Ishikawa (cell line): ENCODE measurements at regions not wholly inside any gene's neighbourhood (a gene's known extent, or its start where the extent isn't known, plus 50 kb on each side); places are given as distances from the start of the nearest gene placed in this dataset.

Experiments
- CEBPB ChIP-seq: IDR thresholded peaks from 2 replicates; pipeline ENCODE4 v1.6.1; 2012
- CREB1 ChIP-seq: IDR thresholded peaks from 2 replicates; pipeline ENCODE4 v1.6.1; 2012; ENCODE audit warnings: low read depth
- EGR1 ChIP-seq: IDR thresholded peaks from 2 replicates; pipeline ENCODE4 v1.6.1; 2012
- EP300 ChIP-seq: IDR thresholded peaks from 2 replicates; pipeline ENCODE4 v1.6.1; 2012; ENCODE audit warnings: borderline replicate concordance
- FOXM1 ChIP-seq: IDR thresholded peaks from 2 replicates; pipeline ENCODE4 v1.6.1; 2012; ENCODE audit warnings: low read depth, borderline replicate concordance
- NFIC ChIP-seq: IDR thresholded peaks from 2 replicates; pipeline ENCODE4 v1.6.1; 2012
- RAD21 ChIP-seq: IDR thresholded peaks from 2 replicates; pipeline ENCODE4 v1.6.1; 2012; ENCODE audit warnings: low read depth
- REST ChIP-seq: IDR thresholded peaks from 2 replicates; pipeline ENCODE4 v1.6.1; 2012; ENCODE audit warnings: low read depth, mild to moderate bottlenecking
- TAF1 ChIP-seq: IDR thresholded peaks from 2 replicates; pipeline ENCODE4 v1.6.1; 2012; ENCODE audit warnings: low read depth, mild to moderate bottlenecking
- TCF12 ChIP-seq: IDR thresholded peaks from 2 replicates; pipeline ENCODE4 v1.6.1; 2012; ENCODE audit warnings: low read depth
- TEAD4 ChIP-seq: IDR thresholded peaks from 2 replicates; pipeline ENCODE4 v1.6.1; 2012
- USF1 ChIP-seq: IDR thresholded peaks from 2 replicates; pipeline ENCODE4 v1.6.1; 2012
- YY1 ChIP-seq: IDR thresholded peaks from 2 replicates; pipeline ENCODE4 v1.6.1; 2012; ENCODE audit warnings: low read depth
- ZBTB7A ChIP-seq: IDR thresholded peaks from 2 replicates; pipeline ENCODE4 v1.6.1; 2012; ENCODE audit warnings: low read depth
- TF ChIP-seq, protein P1 (sequence below): IDR thresholded peaks from 2 replicates; pipeline ENCODE4 v1.6.1; 2012

GRCh38 chr4:165584916-165585315 is 206.1 kb downstream of the CPE start:
- TF ChIP-seq YY1: no peak
- no peak for TF ChIP-seq NFIC
- no peak for TF ChIP-seq EGR1
- TF ChIP-seq, protein P1, sequence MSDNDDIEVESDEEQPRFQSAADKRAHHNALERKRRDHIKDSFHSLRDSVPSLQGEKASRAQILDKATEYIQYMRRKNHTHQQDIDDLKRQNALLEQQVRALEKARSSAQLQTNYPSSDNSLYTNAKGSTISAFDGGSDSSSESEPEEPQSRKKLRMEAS: no peak
- TF ChIP-seq EP300: no peak
- no peak for TF ChIP-seq TCF12
- no peak for TF ChIP-seq TEAD4
- TF ChIP-seq RAD21: no peak

DNA sequence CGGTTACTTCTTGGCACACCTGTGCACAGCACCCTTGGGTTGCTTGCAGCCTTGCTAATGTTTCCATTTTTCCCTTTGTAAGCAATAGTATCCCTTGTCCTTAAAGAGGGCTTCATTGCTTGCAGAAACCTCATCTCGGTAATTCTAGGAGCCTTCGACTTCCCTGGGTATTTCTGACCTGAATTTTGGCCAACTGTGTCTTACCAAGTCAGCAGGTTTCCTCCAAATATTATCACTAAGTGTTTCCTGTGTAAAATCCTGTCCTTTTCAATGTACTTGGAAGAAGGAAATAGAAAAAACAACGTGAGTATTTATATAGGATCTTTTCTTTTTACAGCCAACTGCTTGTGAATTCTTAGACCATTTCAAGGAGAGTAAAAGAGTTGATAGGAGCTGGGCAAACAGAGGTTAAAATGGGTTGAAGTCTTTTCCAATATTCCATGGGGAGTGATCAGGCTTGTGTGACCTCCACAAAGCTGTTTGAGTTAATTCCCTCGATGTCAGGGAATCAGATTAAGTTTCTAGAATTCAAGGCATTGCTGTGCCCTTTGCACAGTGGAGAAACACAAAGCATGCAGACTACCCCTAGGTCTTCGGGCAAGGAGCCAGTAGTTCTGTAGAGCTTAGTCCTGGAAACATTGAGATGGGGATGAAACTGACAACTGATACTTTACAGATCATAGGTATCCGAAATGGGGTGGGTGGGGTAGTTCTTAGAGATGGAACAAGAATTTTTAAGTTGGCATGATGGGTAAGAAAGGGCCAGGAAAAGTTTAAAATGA is 209.9 kb downstream of the CPE start:
- TF ChIP-seq CEBPB (no peak), CREB1 (no peak), TCF12 (no peak), TEAD4 (no peak), FOXM1 (no peak), USF1 (no peak), TAF1 (no peak), YY1 (no peak), REST (no peak), NFIC (no peak), ZBTB7A (no peak), RAD21 (no peak)
- TF ChIP-seq, protein P1: no peak

DNA sequence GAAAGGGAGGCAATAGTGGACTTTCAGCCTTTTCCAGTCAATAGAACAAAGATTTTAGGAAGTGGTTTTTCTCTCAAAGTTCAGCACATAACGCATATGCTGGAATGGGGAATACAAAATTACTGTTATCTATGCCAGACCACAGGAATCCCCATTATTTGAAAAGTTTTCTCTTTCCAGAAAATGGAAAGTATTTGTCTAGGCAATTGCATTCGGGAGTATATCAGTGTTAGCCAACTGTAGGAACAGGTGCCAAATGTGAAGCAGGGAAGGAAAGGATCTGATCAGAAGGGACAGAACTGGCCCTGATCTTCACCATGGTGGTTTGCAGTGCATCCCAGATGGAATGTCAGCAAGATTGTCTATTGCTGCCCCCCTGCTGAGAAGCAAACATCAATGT is 213.6 kb downstream of the CPE start:
- TF ChIP-seq REST (no peak), RAD21 (no peak), EGR1 (no peak), EP300 (no peak), YY1 (no peak)
- TF ChIP-seq, protein P1: no peak

DNA sequence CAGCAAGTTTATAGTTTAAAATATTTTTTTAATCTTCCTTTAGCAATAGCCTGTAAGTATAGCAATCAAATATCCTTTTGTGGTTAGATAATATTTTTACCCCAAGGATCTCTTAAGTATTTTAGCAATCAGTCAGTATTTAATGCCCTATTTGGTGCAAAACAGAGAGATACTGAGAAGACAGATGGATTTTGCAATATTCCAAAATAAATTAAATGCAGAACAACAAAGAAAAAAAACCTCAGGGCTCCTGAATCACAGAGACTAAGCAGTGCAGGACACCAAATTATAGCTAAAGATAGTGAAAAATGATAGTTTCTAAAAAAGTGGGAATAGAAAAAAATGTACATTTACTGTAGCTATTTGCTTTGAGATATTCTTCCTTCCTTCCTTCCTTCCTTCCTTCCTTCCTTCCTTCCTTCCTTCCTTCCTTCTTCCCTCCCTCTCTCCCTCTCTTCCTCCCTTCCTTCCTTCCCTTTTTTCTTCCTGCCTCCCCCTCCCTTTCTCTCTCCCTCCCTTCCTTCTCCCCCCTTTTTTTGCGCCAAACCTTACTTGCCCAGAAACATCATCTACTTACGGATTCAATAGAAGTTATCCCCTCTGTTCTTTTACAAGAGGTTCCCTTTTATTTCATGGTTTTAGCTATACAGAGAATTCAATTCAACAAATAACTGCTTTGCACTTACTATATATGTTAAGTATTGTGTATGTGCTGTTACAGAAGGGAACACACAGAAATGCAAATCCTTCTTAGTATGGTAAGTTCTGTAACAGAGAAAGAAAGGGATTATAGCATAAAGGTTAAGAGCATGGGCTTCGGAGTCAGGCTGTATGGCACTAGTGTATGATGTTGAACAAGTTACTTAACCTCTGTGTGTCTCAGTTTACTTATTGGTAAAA is 219.0 kb downstream of the CPE start:
- TF ChIP-seq TAF1 (no peak), CEBPB (no peak)

GRCh38 chr4:165600959-165601683 is 222.3 kb downstream of the CPE start:
- TF ChIP-seq TCF12: no peak

GRCh38 chr4:165602621-165603020 is 223.8 kb downstream of the CPE start:
- no peak for TF ChIP-seq EGR1
- TF ChIP-seq, protein P1: no peak
- no peak for TF ChIP-seq YY1
- TF ChIP-seq ZBTB7A: no peak
- TF ChIP-seq CREB1: no peak
- no peak for TF ChIP-seq TCF12
- TF ChIP-seq REST: no peak
- TF ChIP-seq EP300: no peak
- TF ChIP-seq TEAD4: no peak
- TF ChIP-seq TAF1: no peak
- no peak for TF ChIP-seq CEBPB
- no peak for TF ChIP-seq FOXM1
- TF ChIP-seq RAD21: no peak
- no peak for TF ChIP-seq NFIC
- TF ChIP-seq USF1: no peak
